Endodermal cell (in vitro differentiated cells): ENCODE measurements at regions not wholly inside any gene's neighbourhood (a gene's known extent, or its start where the extent isn't known, plus 50 kb on each side); places are given as distances from the start of the nearest gene placed in this dataset.

ENCODE experiments used
- DNase-seq: peaks from one replicate; pipeline ENCODE4 v3.0.0-alpha.2; 2017
- H3K27ac ChIP-seq: 2 replicates; pipeline ENCODE4 v1.5.1; 2013; ENCODE audit warnings: mild to moderate bottlenecking, low read depth, low read length, moderate library complexity
- H3K27me3 ChIP-seq: 2 replicates; pipeline ENCODE4 v1.6.1; 2013; ENCODE audit warnings: mild to moderate bottlenecking, low read length, moderate library complexity; ENCODE audit not compliant: insufficient read depth, control insufficient read depth, poor library complexity, severe bottlenecking
- H3K36me3 ChIP-seq: 2 replicates; pipeline ENCODE4 v1.7.0; 2013; ENCODE audit warnings: mild to moderate bottlenecking, low read length, moderate library complexity; ENCODE audit not compliant: control insufficient read depth, insufficient read depth
- H3K4me1 ChIP-seq: one replicate; pipeline ENCODE4 v1.7.0; 2013; ENCODE audit warnings: low read length; ENCODE audit not compliant: control insufficient read depth, insufficient read depth
- H3K4me3 ChIP-seq: 2 replicates; pipeline ENCODE4 v1.5.1; 2013; ENCODE audit warnings: mild to moderate bottlenecking, low read length, moderate library complexity
- H3K9ac ChIP-seq: 2 replicates; pipeline ENCODE4 v1.6.1; 2013; ENCODE audit warnings: mild to moderate bottlenecking, low read length, moderate library complexity; ENCODE audit not compliant: poor library complexity, severe bottlenecking; ENCODE audit errors: extremely low read depth
- H3K9me3 ChIP-seq: 2 replicates; pipeline ENCODE4 v1.6.1; 2013; ENCODE audit warnings: mild to moderate bottlenecking, low read length, moderate library complexity; ENCODE audit not compliant: control insufficient read depth
- H3K27ac Mint-ChIP-seq: 2 replicates; pipeline ENCODE4 v1.8.0; 2020; ENCODE audit warnings: mixed read lengths
- H3K27me3 Mint-ChIP-seq: 2 replicates; pipeline ENCODE4 v1.8.0; 2021; ENCODE audit warnings: mild to moderate bottlenecking, mixed read lengths; ENCODE audit not compliant: insufficient read depth
- H3K36me3 Mint-ChIP-seq: 2 replicates; pipeline ENCODE4 v1.8.0; 2020; ENCODE audit warnings: low read depth, mixed read lengths
- H3K4me1 Mint-ChIP-seq: 2 replicates; pipeline ENCODE4 v1.8.0; 2020; ENCODE audit warnings: mixed read lengths
- H3K4me3 Mint-ChIP-seq: 2 replicates; pipeline ENCODE4 v1.8.0; 2020; ENCODE audit warnings: mild to moderate bottlenecking, moderate library complexity, mixed read lengths
- H3K9me3 Mint-ChIP-seq: 2 replicates; pipeline ENCODE4 v1.8.0; 2020; ENCODE audit warnings: mild to moderate bottlenecking, mixed read lengths
- WGBS, 2 experiments: methylation state at CpG; one replicate each; pipeline versions ENCODE4 v1.1.5 to v1.1.7; 2013; ENCODE audit warnings: missing lambda C conversion rate in 2 of 2, mixed read lengths in 1 of 2; ENCODE audit not compliant: insufficient coverage in 1 of 2, insufficient read length in 1 of 2; 5-methylcytosine and 5-hydroxymethylcytosine counted together
- TF ChIP-seq, protein P1 (sequence below): fragments of 200-600 bp; sonication (generic); conservative IDR thresholded peaks from 2 replicates; pipeline ENCODE4 v1.5.0; 2021; ENCODE audit warnings: antibody characterized with exemption, mild to moderate bottlenecking

- Histone ChIP-seq H3K4me1 (no peaks in the 10 kb centered on the region), H3K27me3 (no peaks in the 10 kb centered on the region), H3K9me3 (no peaks in the 10 kb centered on the region), H3K36me3 (no peaks in the 10 kb centered on the region), H3K27ac (no peak overlapping the region), H3K9ac (no peak overlapping the region), H3K4me3 (no peak overlapping the region)
- TF ChIP-seq, protein P1, sequence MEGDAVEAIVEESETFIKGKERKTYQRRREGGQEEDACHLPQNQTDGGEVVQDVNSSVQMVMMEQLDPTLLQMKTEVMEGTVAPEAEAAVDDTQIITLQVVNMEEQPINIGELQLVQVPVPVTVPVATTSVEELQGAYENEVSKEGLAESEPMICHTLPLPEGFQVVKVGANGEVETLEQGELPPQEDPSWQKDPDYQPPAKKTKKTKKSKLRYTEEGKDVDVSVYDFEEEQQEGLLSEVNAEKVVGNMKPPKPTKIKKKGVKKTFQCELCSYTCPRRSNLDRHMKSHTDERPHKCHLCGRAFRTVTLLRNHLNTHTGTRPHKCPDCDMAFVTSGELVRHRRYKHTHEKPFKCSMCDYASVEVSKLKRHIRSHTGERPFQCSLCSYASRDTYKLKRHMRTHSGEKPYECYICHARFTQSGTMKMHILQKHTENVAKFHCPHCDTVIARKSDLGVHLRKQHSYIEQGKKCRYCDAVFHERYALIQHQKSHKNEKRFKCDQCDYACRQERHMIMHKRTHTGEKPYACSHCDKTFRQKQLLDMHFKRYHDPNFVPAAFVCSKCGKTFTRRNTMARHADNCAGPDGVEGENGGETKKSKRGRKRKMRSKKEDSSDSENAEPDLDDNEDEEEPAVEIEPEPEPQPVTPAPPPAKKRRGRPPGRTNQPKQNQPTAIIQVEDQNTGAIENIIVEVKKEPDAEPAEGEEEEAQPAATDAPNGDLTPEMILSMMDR = no peak
- Mint-ChIP-seq H3K4me3 (no peak overlapping the region), H3K27ac (no peak overlapping the region), H3K9me3 (no peaks in the 10 kb centered on the region), H3K36me3 (no peaks in the 10 kb centered on the region), H3K4me1 (no peaks in the 10 kb centered on the region), H3K27me3 (peaks cover 3% of the 10 kb centered on the region)
- DNase-seq = no peak
- 85 to 100% methylated on average over 1 of the region's 1 CpG for WGBS, 2 experiments
Observed at GRCh38 chr4:119763386-119763785, 134.8 kb upstream of the PDE5A start.

DNA sequence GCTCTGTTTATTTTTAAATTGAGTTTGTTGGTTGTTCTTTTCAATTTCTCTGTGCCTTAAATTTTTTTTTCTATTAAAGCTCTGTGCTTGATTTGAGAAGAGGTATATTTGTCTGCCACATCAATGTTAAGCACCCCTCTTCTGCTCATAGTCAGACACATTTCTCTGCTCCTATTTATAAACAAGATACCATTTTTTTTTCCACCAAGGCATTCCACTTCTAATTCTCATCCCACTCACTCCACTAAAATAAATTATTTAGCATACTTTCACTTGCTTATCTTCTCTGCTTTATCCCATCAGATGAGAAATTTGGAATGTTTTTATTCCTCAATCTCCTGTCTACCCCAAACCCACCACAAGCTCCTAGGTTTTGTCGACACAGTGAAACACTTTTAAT, 127.0 kb upstream of the PDE5A start:
- no peaks in the 10 kb centered on the region for H3K36me3 ChIP-seq
- no peaks in the 10 kb centered on the region for H3K9me3 ChIP-seq
- H3K9ac ChIP-seq = no peak overlapping the region
- TF ChIP-seq, protein P1 = no peak
- DNase-seq = no peak
- H3K4me3 Mint-ChIP-seq = no peak overlapping the region
- H3K27ac Mint-ChIP-seq = no peak overlapping the region
- H3K27ac ChIP-seq = no peak overlapping the region
- H3K27me3 ChIP-seq = no peaks in the 10 kb centered on the region
- H3K9me3 Mint-ChIP-seq = no peaks in the 10 kb centered on the region
- no peaks in the 10 kb centered on the region for H3K4me1 ChIP-seq
- no peaks in the 10 kb centered on the region for H3K27me3 Mint-ChIP-seq
- peaks cover 4% of the 10 kb centered on the region for H3K4me1 Mint-ChIP-seq
- no peak overlapping the region for H3K4me3 ChIP-seq
- H3K36me3 Mint-ChIP-seq = no peaks in the 10 kb centered on the region
- 83 to 96% methylated on average over 1 of the region's 1 CpG for WGBS, 2 experiments

- no peak overlapping the region for H3K27ac Mint-ChIP-seq
- H3K36me3 Mint-ChIP-seq = no peaks in the 10 kb centered on the region
- DNase-seq = no peak
- no peak overlapping the region for H3K4me3 ChIP-seq
- H3K9me3 Mint-ChIP-seq = no peaks in the 10 kb centered on the region
- H3K27me3 ChIP-seq = no peaks in the 10 kb centered on the region
- H3K27ac ChIP-seq = no peak overlapping the region
- no peak overlapping the region for H3K4me3 Mint-ChIP-seq
- H3K4me1 Mint-ChIP-seq = peaks cover 4% of the 10 kb centered on the region
- H3K9me3 ChIP-seq = no peaks in the 10 kb centered on the region
- TF ChIP-seq, protein P1 = no peak
- H3K36me3 ChIP-seq = no peaks in the 10 kb centered on the region
- H3K27me3 Mint-ChIP-seq = no peaks in the 10 kb centered on the region
- 60 to 88% methylated on average over 1 to 2 of the region's 2 CpGs for WGBS, 2 experiments
- no peaks in the 10 kb centered on the region for H3K4me1 ChIP-seq
- H3K9ac ChIP-seq = no peak overlapping the region
Observed at GRCh38 chr4:119752936-119753335, 124.3 kb upstream of the PDE5A start.
